ENCODE measurements at regions not wholly inside any gene's neighbourhood (a gene's known extent, or its start where the extent isn't known, plus 50 kb on each side); places are given as distances from the start of the nearest gene placed in this dataset.
A peak's percentile ranks its signal among the peaks of the same experiment; 100 is the strongest.

- Histone ChIP-seq H4K91ac (replicated peaks; ENCODE audit: insufficient read length, low read length) (no peak overlapping the region), H4K20me1 (replicated peaks in 1 of 2; ENCODE audit: control insufficient read depth in 1 of 2, insufficient read depth in 2 of 2, low read length in 2 of 2) (no peaks in the 10 kb centered on the region), H3K56ac (replicated peaks; ENCODE audit: insufficient read length, low read depth, low read length) (no peak overlapping the region), H2BK12ac (ENCODE audit: low read depth, low read length) (no peak overlapping the region), H3K79me1 (ENCODE audit: low read depth, low read length) (no peaks in the 10 kb centered on the region), H3K36me3 (ENCODE audit: control insufficient read depth in 2 of 4, insufficient read depth in 4 of 4, low read length in 3 of 4) (no peaks in the 10 kb centered on the region), H3K4me1 (replicated peaks in 1 of 4; ENCODE audit: control insufficient read depth in 3 of 4, insufficient read depth in 4 of 4, low read length in 3 of 4) (peaks cover 0 to 7% (median 2%) of the 10 kb centered on the region in 4 experiments; a peak in 2 of 7 replicates), H3K23ac (ENCODE audit: insufficient read length) (no peak overlapping the region), H3K4me3 (ENCODE audit: extremely low read depth in 1 of 4, insufficient read depth in 2 of 4, low read depth in 3 of 4, low read length in 4 of 4) (no peak overlapping the region), H4K5ac (ENCODE audit: insufficient read length, low read depth, low read length) (no peak overlapping the region), H2AK5ac (ENCODE audit: low read depth, low read length) (no peak overlapping the region), H3K18ac (ENCODE audit: extremely low read depth, low read length) (no peak overlapping the region), H2AFZ (ENCODE audit: low read length) (no peak overlapping the region), H3K27ac (ENCODE audit: low read depth, low read length) (no peak overlapping the region), H3K14ac (ENCODE audit: insufficient read length) (no peak overlapping the region), H3K27me3 (replicated peaks in 1 of 4; ENCODE audit: control insufficient read depth in 3 of 4, extremely low read depth in 1 of 4, insufficient read depth in 3 of 4, low read length in 3 of 4) (no peaks in the 10 kb centered on the region), H2BK5ac (ENCODE audit: low read depth, low read length) (no peak overlapping the region), H2BK120ac (replicated peaks; ENCODE audit: low read depth, low read length) (no peak overlapping the region), H3K4me2 (ENCODE audit: insufficient read depth in 1 of 2, low read depth in 2 of 2, low read length in 2 of 2) (no peak overlapping the region), H2BK15ac (ENCODE audit: low read length) (no peak overlapping the region), H4K8ac (ENCODE audit: extremely low read depth, insufficient read depth, low read length) (no peak overlapping the region), H3K4ac (replicated peaks; ENCODE audit: insufficient read length, low read depth, low read length) (no peak overlapping the region), H3K79me2 (ENCODE audit: control insufficient read depth in 1 of 2, insufficient read depth in 2 of 2, low read length in 2 of 2) (no peaks in the 10 kb centered on the region), H2BK20ac (ENCODE audit: low read length) (no peak overlapping the region), H3K23me2 (ENCODE audit: low read depth, low read length) (no peaks in the 10 kb centered on the region), H3K9ac (replicated peaks in 1 of 4; ENCODE audit: extremely low read depth in 1 of 4, low read depth in 3 of 4, low read length in 3 of 4) (no peak overlapping the region), H3K9me3 (ENCODE audit: insufficient read depth in 2 of 2, low read depth in 1 of 2, low read length in 1 of 2) (no peaks in the 10 kb centered on the region)
- WGBS, 2 experiments (ENCODE audit: extremely low coverage in 1 of 2, insufficient coverage in 1 of 2, insufficient read length in 1 of 2, insufficient replicate concordance in 2 of 2, low coverage in 1 of 2, low lambda C conversion rate in 2 of 2, missing lambda C conversion rate in 1 of 2) = 30% methylated on average over 6 of the region's 6 CpGs; no CpG with 5 or more reads in 1 of the 2 experiments
- DNase-seq (ENCODE audit: low read depth in 1 of 2, low spot score in 2 of 2) (peak in 1 of 2 experiments; percentile 60), FAIRE-seq (peak; percentile 80)
- POLR2A ChIA-PET (ENCODE audit: partially characterized antibody) = interaction anchor here (1.0 kb wide), 1 partner anchor 9 kb away, joined by 3 read pairs; no protein-coding TSS in a partner anchor
- TF ChIP-seq CTCF (IDR thresholded peaks at IDR 0.05; ENCODE audit: control extremely low read depth in 1 of 3, insufficient read depth in 1 of 3, low read depth in 1 of 3, low read length in 3 of 3) (peak; percentile 78 to 82 (median 81)), RAD21 (IDR thresholded peaks at IDR 0.05 in 1 of 2, conservative IDR thresholded peaks at IDR 0.05 in 1 of 2; ENCODE audit: low read depth in 2 of 2, low read length in 2 of 2) (peak; percentile 85), PHF8 (conservative IDR thresholded peaks at IDR 0.05; ENCODE audit: low read depth, low read length) (no peak), ATF3 (IDR thresholded peaks at IDR 0.05; ENCODE audit: insufficient read depth, low read depth, low read length) (no peak)
- CTCF ChIA-PET (ENCODE audit: partially characterized antibody) = interaction anchor here (0.7 to 1.9 kb wide), 18 partner anchors 12 to 690 kb away, joined by 3 to 10 read pairs (median 4); no protein-coding TSS in a partner anchor
Observed at GRCh38 chr6:84428300-84428907, 201.0 kb upstream of the CEP162 start.

Measured in H1 (cell line).